ENCODE measurements at regions not wholly inside any gene's neighbourhood (a gene's known extent, or its start where the extent isn't known, plus 50 kb on each side); places are given as distances from the start of the nearest gene placed in this dataset.

DNA sequence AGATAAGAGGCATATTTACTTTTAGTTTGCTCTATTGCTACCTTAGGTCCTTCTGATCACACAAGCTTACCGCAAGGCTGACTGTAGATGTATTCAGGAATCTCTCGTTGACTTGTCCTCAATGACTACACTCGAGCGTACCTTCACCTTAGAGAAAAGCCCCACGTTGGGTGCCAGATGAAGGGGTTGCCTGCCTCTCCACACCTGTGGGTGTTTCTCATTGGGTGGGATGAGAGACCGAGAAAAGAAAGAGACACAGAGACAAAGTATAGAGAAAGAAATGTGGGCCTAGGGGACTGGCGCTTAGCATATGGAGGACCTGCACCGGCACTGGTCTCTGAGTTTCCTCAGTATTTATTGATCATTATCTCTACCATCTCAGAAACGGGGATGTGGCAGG, 51.8 kb downstream of the ASCL4 start:
- TF ChIP-seq SMARCE1 (IDR thresholded peaks at IDR 0.05) (no peak), EZH2 (IDR thresholded peaks at IDR 0.05; ENCODE audit: borderline replicate concordance, low read depth, low read length) (no peak), CBX3 (IDR thresholded peaks at IDR 0.05; ENCODE audit: borderline replicate concordance in 1 of 2, low read length in 2 of 2) (no peak), EGR1 (conservative IDR thresholded peaks at IDR 0.05) (no peak), ZNF274 (IDR thresholded peaks at IDR 0.05; ENCODE audit: borderline replicate concordance, low read depth, low read length) (no peak), ZZZ3 (IDR thresholded peaks at IDR 0.05) (no peak), POLR2A (conservative IDR thresholded peaks at IDR 0.05) (no peak), ARNT (IDR thresholded peaks at IDR 0.05) (no peak), NFIC (IDR thresholded peaks at IDR 0.05) (no peak)
- TF ChIP-seq, protein P1, sequence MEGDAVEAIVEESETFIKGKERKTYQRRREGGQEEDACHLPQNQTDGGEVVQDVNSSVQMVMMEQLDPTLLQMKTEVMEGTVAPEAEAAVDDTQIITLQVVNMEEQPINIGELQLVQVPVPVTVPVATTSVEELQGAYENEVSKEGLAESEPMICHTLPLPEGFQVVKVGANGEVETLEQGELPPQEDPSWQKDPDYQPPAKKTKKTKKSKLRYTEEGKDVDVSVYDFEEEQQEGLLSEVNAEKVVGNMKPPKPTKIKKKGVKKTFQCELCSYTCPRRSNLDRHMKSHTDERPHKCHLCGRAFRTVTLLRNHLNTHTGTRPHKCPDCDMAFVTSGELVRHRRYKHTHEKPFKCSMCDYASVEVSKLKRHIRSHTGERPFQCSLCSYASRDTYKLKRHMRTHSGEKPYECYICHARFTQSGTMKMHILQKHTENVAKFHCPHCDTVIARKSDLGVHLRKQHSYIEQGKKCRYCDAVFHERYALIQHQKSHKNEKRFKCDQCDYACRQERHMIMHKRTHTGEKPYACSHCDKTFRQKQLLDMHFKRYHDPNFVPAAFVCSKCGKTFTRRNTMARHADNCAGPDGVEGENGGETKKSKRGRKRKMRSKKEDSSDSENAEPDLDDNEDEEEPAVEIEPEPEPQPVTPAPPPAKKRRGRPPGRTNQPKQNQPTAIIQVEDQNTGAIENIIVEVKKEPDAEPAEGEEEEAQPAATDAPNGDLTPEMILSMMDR (IDR thresholded peaks at IDR 0.05 in 2 of 3, conservative IDR thresholded peaks at IDR 0.05 in 1 of 3; ENCODE audit: insufficient read depth in 2 of 3, low read depth in 1 of 3, low read length in 3 of 3): no peak
- TF ChIP-seq, protein P2, sequence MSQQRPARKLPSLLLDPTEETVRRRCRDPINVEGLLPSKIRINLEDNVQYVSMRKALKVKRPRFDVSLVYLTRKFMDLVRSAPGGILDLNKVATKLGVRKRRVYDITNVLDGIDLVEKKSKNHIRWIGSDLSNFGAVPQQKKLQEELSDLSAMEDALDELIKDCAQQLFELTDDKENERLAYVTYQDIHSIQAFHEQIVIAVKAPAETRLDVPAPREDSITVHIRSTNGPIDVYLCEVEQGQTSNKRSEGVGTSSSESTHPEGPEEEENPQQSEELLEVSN (IDR thresholded peaks at IDR 0.05; ENCODE audit: borderline replicate concordance in 1 of 2, extremely low read depth in 1 of 2, insufficient read depth in 1 of 2, insufficient read length in 1 of 2, low read depth in 1 of 2, low read length in 1 of 2, poor library complexity in 1 of 2, severe bottlenecking in 1 of 2): no peak
- TF ChIP-seq, protein P3, sequence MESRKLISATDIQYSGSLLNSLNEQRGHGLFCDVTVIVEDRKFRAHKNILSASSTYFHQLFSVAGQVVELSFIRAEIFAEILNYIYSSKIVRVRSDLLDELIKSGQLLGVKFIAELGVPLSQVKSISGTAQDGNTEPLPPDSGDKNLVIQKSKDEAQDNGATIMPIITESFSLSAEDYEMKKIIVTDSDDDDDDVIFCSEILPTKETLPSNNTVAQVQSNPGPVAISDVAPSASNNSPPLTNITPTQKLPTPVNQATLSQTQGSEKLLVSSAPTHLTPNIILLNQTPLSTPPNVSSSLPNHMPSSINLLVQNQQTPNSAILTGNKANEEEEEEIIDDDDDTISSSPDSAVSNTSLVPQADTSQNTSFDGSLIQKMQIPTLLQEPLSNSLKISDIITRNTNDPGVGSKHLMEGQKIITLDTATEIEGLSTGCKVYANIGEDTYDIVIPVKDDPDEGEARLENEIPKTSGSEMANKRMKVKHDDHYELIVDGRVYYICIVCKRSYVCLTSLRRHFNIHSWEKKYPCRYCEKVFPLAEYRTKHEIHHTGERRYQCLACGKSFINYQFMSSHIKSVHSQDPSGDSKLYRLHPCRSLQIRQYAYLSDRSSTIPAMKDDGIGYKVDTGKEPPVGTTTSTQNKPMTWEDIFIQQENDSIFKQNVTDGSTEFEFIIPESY (CRISPR knock-in tag; IDR thresholded peaks at IDR 0.05): no peak
- TF ChIP-seq, protein P4, sequence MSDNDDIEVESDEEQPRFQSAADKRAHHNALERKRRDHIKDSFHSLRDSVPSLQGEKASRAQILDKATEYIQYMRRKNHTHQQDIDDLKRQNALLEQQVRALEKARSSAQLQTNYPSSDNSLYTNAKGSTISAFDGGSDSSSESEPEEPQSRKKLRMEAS (CRISPR knock-in tag; IDR thresholded peaks at IDR 0.05): no peak

Data from K562 (cell line).